IPS-15b (cell line): ENCODE measurements at regions not wholly inside any gene's neighbourhood (a gene's known extent, or its start where the extent isn't known, plus 50 kb on each side); places are given as distances from the start of the nearest gene placed in this dataset.
"Not testable (repeated sequence)": the region's sequence is repeated elsewhere in the genome, so short reads cannot be mapped to it uniquely, and the experiment has no call there.

ENCODE experiments used
- H3K27me3 ChIP-seq: one replicate; pipeline ENCODE4 v1.6.1; 2013; ENCODE audit warnings: low read length; ENCODE audit not compliant: control insufficient read depth, insufficient read depth
- H3K36me3 ChIP-seq: one replicate; pipeline ENCODE4 v1.6.1; 2013; ENCODE audit warnings: low read length; ENCODE audit not compliant: control insufficient read depth, insufficient read depth
- H3K4me1 ChIP-seq: one replicate; pipeline ENCODE4 v1.6.1; 2013; ENCODE audit warnings: mild to moderate bottlenecking, low read length; ENCODE audit not compliant: control insufficient read depth, insufficient read depth
- H3K4me3 ChIP-seq: one replicate; pipeline ENCODE4 v1.5.1; 2013; ENCODE audit warnings: low read depth, low read length
- H3K9ac ChIP-seq: one replicate; pipeline ENCODE4 v1.6.1; 2013; ENCODE audit warnings: low read depth, mild to moderate bottlenecking, low read length
- H3K9me3 ChIP-seq: one replicate; pipeline ENCODE4 v1.6.1; 2013; ENCODE audit warnings: mild to moderate bottlenecking, low read length; ENCODE audit not compliant: control insufficient read depth, insufficient read depth

- peaks cover 2% of the 10 kb centered on the region for H3K9me3 ChIP-seq
- H3K27me3 ChIP-seq, result no peaks in the 10 kb centered on the region
- H3K36me3 ChIP-seq, result no peaks in the 10 kb centered on the region
- H3K4me3 ChIP-seq, result no peak overlapping the region
- no peak overlapping the region for H3K9ac ChIP-seq
- H3K4me1 ChIP-seq, result no peaks in the 10 kb centered on the region
Observed at GRCh38 chr14:22202313-22202712, 386.7 kb downstream of the DAD1 start.

- Histone ChIP-seq H3K36me3 (no peaks in the 10 kb centered on the region), H3K4me3 (no peak overlapping the region), H3K9me3 (peaks cover 2% of the 10 kb centered on the region), H3K9ac (no peak overlapping the region), H3K27me3 (no peaks in the 10 kb centered on the region), H3K4me1 (no peaks in the 10 kb centered on the region)
Observed at GRCh38 chr14:22200977-22201605, 387.9 kb downstream of the DAD1 start.

GRCh38 chr14:22200131-22200530 is 388.9 kb downstream of the DAD1 start:
- H3K9me3 ChIP-seq, H3K4me1 ChIP-seq, H3K27me3 ChIP-seq, H3K4me3 ChIP-seq, H3K9ac ChIP-seq, H3K36me3 ChIP-seq: not testable (repeated sequence)

GRCh38 chr14:22194664-22195063 is 394.4 kb downstream of the DAD1 start:
- no peaks in the 10 kb centered on the region for H3K27me3 ChIP-seq
- H3K36me3 ChIP-seq, result no peaks in the 10 kb centered on the region
- no peak overlapping the region for H3K4me3 ChIP-seq
- H3K4me1 ChIP-seq, result no peaks in the 10 kb centered on the region
- peaks cover 2% of the 10 kb centered on the region for H3K9me3 ChIP-seq
- H3K9ac ChIP-seq, result no peak overlapping the region

GRCh38 chr14:22190411-22191191 is 398.4 kb downstream of the DAD1 start:
- H3K4me3 ChIP-seq, result no peak overlapping the region
- no peak overlapping the region for H3K9ac ChIP-seq
- H3K27me3 ChIP-seq, result no peaks in the 10 kb centered on the region
- no peaks in the 10 kb centered on the region for H3K9me3 ChIP-seq
- no peaks in the 10 kb centered on the region for H3K4me1 ChIP-seq
- no peaks in the 10 kb centered on the region for H3K36me3 ChIP-seq

- H3K36me3 ChIP-seq, result no peaks in the 10 kb centered on the region
Observed at GRCh38 chr14:22189881-22190280, 399.1 kb downstream of the DAD1 start.

GRCh38 chr14:22188318-22188717 is 400.7 kb downstream of the DAD1 start:
- no peak overlapping the region for H3K9ac ChIP-seq

More at GRCh38 chr14:22189881-22190280, 399.1 kb downstream of the DAD1 start:
- Histone ChIP-seq H3K27me3 (no peaks in the 10 kb centered on the region), H3K9me3 (no peaks in the 10 kb centered on the region), H3K9ac (no peak overlapping the region), H3K4me1 (no peaks in the 10 kb centered on the region), H3K4me3 (no peak overlapping the region)

GRCh38 chr14:22185789-22186188 is 403.2 kb downstream of the DAD1 start:
- Histone ChIP-seq H3K4me3 (no peak overlapping the region), H3K9me3 (no peaks in the 10 kb centered on the region), H3K4me1 (no peaks in the 10 kb centered on the region), H3K27me3 (no peaks in the 10 kb centered on the region), H3K9ac (no peak overlapping the region), H3K36me3 (no peaks in the 10 kb centered on the region)

More at GRCh38 chr14:22188318-22188717, 400.7 kb downstream of the DAD1 start:
- no peak overlapping the region for H3K4me3 ChIP-seq
- no peaks in the 10 kb centered on the region for H3K4me1 ChIP-seq
- H3K36me3 ChIP-seq, result no peaks in the 10 kb centered on the region
- no peaks in the 10 kb centered on the region for H3K27me3 ChIP-seq
- no peaks in the 10 kb centered on the region for H3K9me3 ChIP-seq

GRCh38 chr14:22185191-22185590 is 403.8 kb downstream of the DAD1 start:
- H3K4me1 ChIP-seq, result no peaks in the 10 kb centered on the region
- no peak overlapping the region for H3K9ac ChIP-seq
- H3K9me3 ChIP-seq, result no peaks in the 10 kb centered on the region
- H3K27me3 ChIP-seq, result no peaks in the 10 kb centered on the region
- H3K36me3 ChIP-seq, result no peaks in the 10 kb centered on the region
- no peak overlapping the region for H3K4me3 ChIP-seq

GRCh38 chr14:22184830-22185168 is 404.2 kb downstream of the DAD1 start:
- H3K36me3 ChIP-seq, result no peaks in the 10 kb centered on the region
- no peaks in the 10 kb centered on the region for H3K27me3 ChIP-seq
- no peak overlapping the region for H3K9ac ChIP-seq
- H3K4me1 ChIP-seq, result no peaks in the 10 kb centered on the region
- H3K9me3 ChIP-seq, result no peaks in the 10 kb centered on the region
- no peak overlapping the region for H3K4me3 ChIP-seq

- Histone ChIP-seq H3K4me3 (no peak overlapping the region), H3K27me3 (no peaks in the 10 kb centered on the region), H3K9me3 (no peaks in the 10 kb centered on the region), H3K9ac (no peak overlapping the region), H3K36me3 (no peaks in the 10 kb centered on the region), H3K4me1 (no peaks in the 10 kb centered on the region)
Observed at GRCh38 chr14:22184157-22184829, 404.7 kb downstream of the DAD1 start.

GRCh38 chr14:22180045-22180444 is 409.0 kb downstream of the DAD1 start:
- Histone ChIP-seq H3K27me3 (no peaks in the 10 kb centered on the region), H3K4me1 (no peaks in the 10 kb centered on the region)

More at GRCh38 chr14:22180045-22180444, 409.0 kb downstream of the DAD1 start:
- Histone ChIP-seq H3K9me3 (no peaks in the 10 kb centered on the region), H3K36me3 (no peaks in the 10 kb centered on the region), H3K9ac (no peak overlapping the region), H3K4me3 (no peak overlapping the region)
